ENCODE measurements at regions not wholly inside any gene's neighbourhood (a gene's known extent, or its start where the extent isn't known, plus 50 kb on each side); places are given as distances from the start of the nearest gene placed in this dataset.

- no peak overlapping the region for H3K27ac ChIP-seq (ENCODE audit: low read depth, low read length)
- no peaks in the 10 kb centered on the region for H3K23me2 ChIP-seq (ENCODE audit: low read depth, low read length)
- H2AK5ac ChIP-seq (ENCODE audit: low read depth, low read length), result no peak overlapping the region
- FAIRE-seq (no peak), DNase-seq (ENCODE audit: low read depth in 1 of 2, low spot score in 2 of 2) (no peak)
- no peaks in the 10 kb centered on the region for H3K79me2 ChIP-seq (ENCODE audit: control insufficient read depth in 1 of 2, insufficient read depth in 2 of 2, low read length in 2 of 2)
- no peak overlapping the region for H3K56ac ChIP-seq (replicated peaks; ENCODE audit: insufficient read length, low read depth, low read length)
- no peak overlapping the region for H3K14ac ChIP-seq (ENCODE audit: insufficient read length)
- H3K9ac ChIP-seq (replicated peaks in 1 of 4; ENCODE audit: extremely low read depth in 1 of 4, low read depth in 3 of 4, low read length in 3 of 4), result no peak overlapping the region
- no peak overlapping the region for H4K5ac ChIP-seq (ENCODE audit: insufficient read length, low read depth, low read length)
- H3K79me1 ChIP-seq (ENCODE audit: low read depth, low read length), result no peaks in the 10 kb centered on the region
- H3K4me3 ChIP-seq (ENCODE audit: extremely low read depth in 1 of 4, insufficient read depth in 2 of 4, low read depth in 3 of 4, low read length in 4 of 4), result no peak overlapping the region
- POLR2A ChIA-PET (ENCODE audit: partially characterized antibody), result no interaction called here
- H3K18ac ChIP-seq (ENCODE audit: extremely low read depth, low read length), result no peak overlapping the region
- H3K27me3 ChIP-seq (replicated peaks in 1 of 4; ENCODE audit: control insufficient read depth in 3 of 4, extremely low read depth in 1 of 4, insufficient read depth in 3 of 4, low read length in 3 of 4), result no peaks in the 10 kb centered on the region
- no peak overlapping the region for H2BK120ac ChIP-seq (replicated peaks; ENCODE audit: low read depth, low read length)
- peaks cover 0 to 4% (median 0%) of the 10 kb centered on the region in 4 experiments; a peak in 1 of 7 replicates for H3K4me1 ChIP-seq (replicated peaks in 1 of 4; ENCODE audit: control insufficient read depth in 3 of 4, insufficient read depth in 4 of 4, low read length in 3 of 4)
- no peak for TF ChIP-seq POLR2AphosphoS5 (IDR thresholded peaks at IDR 0.05; ENCODE audit: low read depth, low read length)
- TF ChIP-seq CHD2 (IDR thresholded peaks at IDR 0.05; ENCODE audit: low read length), result no peak
- TF ChIP-seq RAD21 (IDR thresholded peaks at IDR 0.05 in 1 of 2, conservative IDR thresholded peaks at IDR 0.05 in 1 of 2; ENCODE audit: low read depth in 2 of 2, low read length in 2 of 2), result peak; percentile 50 to 61
- TF ChIP-seq HDAC2 (IDR thresholded peaks at IDR 0.05; ENCODE audit: borderline replicate concordance in 1 of 2, low read depth in 2 of 2, low read length in 2 of 2), result peak in 1 of 2 experiments; percentile 63; a peak in 1 of 4 replicates
- no peak for TF ChIP-seq EZH2 (IDR thresholded peaks at IDR 0.05; ENCODE audit: low read depth, low read length, severe bottlenecking)
- TF ChIP-seq CTCF (IDR thresholded peaks at IDR 0.05; ENCODE audit: control extremely low read depth in 1 of 3, insufficient read depth in 1 of 3, low read depth in 1 of 3, low read length in 3 of 3), result peak in 2 of 3 experiments; percentile 27 to 50; a peak in 3 of 4 replicates
- peak; percentile 83 for TF ChIP-seq KDM1A (IDR thresholded peaks at IDR 0.05; ENCODE audit: borderline replicate concordance, low read length)
- TF ChIP-seq POU5F1 (IDR thresholded peaks at IDR 0.05; ENCODE audit: low read depth, low read length), result no peak
- H3K36me3 ChIP-seq (ENCODE audit: control insufficient read depth in 2 of 4, insufficient read depth in 4 of 4, low read length in 3 of 4), result no peaks in the 10 kb centered on the region
- H2BK5ac ChIP-seq (ENCODE audit: low read depth, low read length), result no peak overlapping the region
- H3K23ac ChIP-seq (ENCODE audit: insufficient read length), result no peak overlapping the region
- WGBS, 2 experiments (ENCODE audit: extremely low coverage in 1 of 2, insufficient coverage in 1 of 2, insufficient read length in 1 of 2, insufficient replicate concordance in 2 of 2, low coverage in 1 of 2, low lambda C conversion rate in 2 of 2, missing lambda C conversion rate in 1 of 2), result 70% methylated on average over 1 of the region's 1 CpG; no CpG with 5 or more reads in 1 of the 2 experiments
- H2AFZ ChIP-seq (ENCODE audit: low read length), result no peak overlapping the region
- CTCF ChIA-PET (ENCODE audit: partially characterized antibody), result interaction anchor here (0.9 to 2.0 kb wide), 5 partner anchors 9 to 152 kb away, joined by 4 to 7 read pairs (median 6); no protein-coding TSS in a partner anchor
- H2BK12ac ChIP-seq (ENCODE audit: low read depth, low read length), result no peak overlapping the region
- H3K9me3 ChIP-seq (ENCODE audit: insufficient read depth in 2 of 2, low read depth in 1 of 2, low read length in 1 of 2), result no peaks in the 10 kb centered on the region
- H3K4me2 ChIP-seq (ENCODE audit: insufficient read depth in 1 of 2, low read depth in 2 of 2, low read length in 2 of 2), result no peak overlapping the region
- H4K20me1 ChIP-seq (replicated peaks in 1 of 2; ENCODE audit: control insufficient read depth in 1 of 2, insufficient read depth in 2 of 2, low read length in 2 of 2), result no peaks in the 10 kb centered on the region
- H4K91ac ChIP-seq (replicated peaks; ENCODE audit: insufficient read length, low read length), result no peak overlapping the region
- H3K4ac ChIP-seq (replicated peaks; ENCODE audit: insufficient read length, low read depth, low read length), result no peak overlapping the region
- H2BK15ac ChIP-seq (ENCODE audit: low read length), result no peak overlapping the region
- H2BK20ac ChIP-seq (ENCODE audit: low read length), result no peak overlapping the region
- H4K8ac ChIP-seq (ENCODE audit: extremely low read depth, insufficient read depth, low read length), result no peak overlapping the region
Observed at GRCh38 chrX:95076449-95076848, 1402.4 kb downstream of the FAM133A start.

Measured in H1 (cell line).